ENCODE measurements at regions not wholly inside any gene's neighbourhood (a gene's known extent, or its start where the extent isn't known, plus 50 kb on each side); places are given as distances from the start of the nearest gene placed in this dataset.

DNA sequence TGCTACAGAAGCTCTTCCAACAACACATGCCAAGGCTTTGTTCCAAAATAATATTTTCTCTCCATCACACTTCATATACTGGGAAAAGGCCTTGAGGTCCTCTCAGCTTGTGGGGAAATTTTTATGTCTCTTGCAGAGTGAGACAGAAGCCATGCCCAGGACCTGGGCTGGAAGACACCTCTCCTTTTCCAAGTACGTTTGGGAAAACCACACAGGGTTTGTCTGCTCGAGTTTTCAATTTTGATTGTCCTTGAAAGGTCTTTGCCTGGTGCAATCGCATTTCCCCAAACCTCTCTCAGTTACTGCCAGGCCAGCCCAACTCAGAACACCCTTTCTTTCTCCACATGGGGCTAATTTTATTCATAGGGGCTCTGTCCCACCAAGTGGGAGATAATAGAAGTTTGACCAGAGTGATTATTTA lies 272.2 kb downstream of the OSR1 start:
- no peak for TF ChIP-seq ZNF324 (tag by site-specific recombination; IDR thresholded peaks at IDR 0.05)
- TF ChIP-seq, protein P1, sequence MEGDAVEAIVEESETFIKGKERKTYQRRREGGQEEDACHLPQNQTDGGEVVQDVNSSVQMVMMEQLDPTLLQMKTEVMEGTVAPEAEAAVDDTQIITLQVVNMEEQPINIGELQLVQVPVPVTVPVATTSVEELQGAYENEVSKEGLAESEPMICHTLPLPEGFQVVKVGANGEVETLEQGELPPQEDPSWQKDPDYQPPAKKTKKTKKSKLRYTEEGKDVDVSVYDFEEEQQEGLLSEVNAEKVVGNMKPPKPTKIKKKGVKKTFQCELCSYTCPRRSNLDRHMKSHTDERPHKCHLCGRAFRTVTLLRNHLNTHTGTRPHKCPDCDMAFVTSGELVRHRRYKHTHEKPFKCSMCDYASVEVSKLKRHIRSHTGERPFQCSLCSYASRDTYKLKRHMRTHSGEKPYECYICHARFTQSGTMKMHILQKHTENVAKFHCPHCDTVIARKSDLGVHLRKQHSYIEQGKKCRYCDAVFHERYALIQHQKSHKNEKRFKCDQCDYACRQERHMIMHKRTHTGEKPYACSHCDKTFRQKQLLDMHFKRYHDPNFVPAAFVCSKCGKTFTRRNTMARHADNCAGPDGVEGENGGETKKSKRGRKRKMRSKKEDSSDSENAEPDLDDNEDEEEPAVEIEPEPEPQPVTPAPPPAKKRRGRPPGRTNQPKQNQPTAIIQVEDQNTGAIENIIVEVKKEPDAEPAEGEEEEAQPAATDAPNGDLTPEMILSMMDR (tag by site-specific recombination; IDR thresholded peaks at IDR 0.05) = no peak
- TF ChIP-seq HOXA7 (CRISPR knock-in tag; IDR thresholded peaks at IDR 0.05; ENCODE audit: borderline replicate concordance) = no peak
- no peak for TF ChIP-seq REPIN1 (tag by site-specific recombination; IDR thresholded peaks at IDR 0.05; ENCODE audit: low read depth)

Data from HEK293 (cell line).